Suprapubic skin (tissue), 4 donors: ENCODE measurements at regions not wholly inside any gene's neighbourhood (a gene's known extent, or its start where the extent isn't known, plus 50 kb on each side); places are given as distances from the start of the nearest gene placed in this dataset.

ENCODE experiments used
- CTCF ChIP-seq, 2 donors: fragments of 200-600 bp in 1 of 2; fragments of 450-650 bp in 1 of 2; sonication (generic) in 1 of 2; IDR thresholded peaks; one replicate each; pipeline ENCODE4 v1.5.1; 2016 to 2019; ENCODE audit warnings: antibody characterized with exemption in 2 of 2, mild to moderate bottlenecking in 1 of 2, moderate library complexity in 1 of 2
- EP300 ChIP-seq: sonication (generic); formaldehyde crosslinking; IDR thresholded peaks from one replicate; pipeline ENCODE4 v1.6.1; 2017; ENCODE audit warnings: antibody characterized with exemption
- POLR2A ChIP-seq, 2 donors: fragments of 450-650 bp; IDR thresholded peaks; one replicate each; pipeline ENCODE4 v1.6.1; 2017; ENCODE audit warnings: antibody characterized with exemption in 2 of 2, mild to moderate bottlenecking in 2 of 2, moderate library complexity in 2 of 2
- POLR2AphosphoS5 ChIP-seq, 3 donors: sonication (generic); formaldehyde crosslinking; IDR thresholded peaks; one replicate each; pipeline ENCODE4 v1.6.1; 2017; ENCODE audit warnings: antibody characterized with exemption in 3 of 3

DNA sequence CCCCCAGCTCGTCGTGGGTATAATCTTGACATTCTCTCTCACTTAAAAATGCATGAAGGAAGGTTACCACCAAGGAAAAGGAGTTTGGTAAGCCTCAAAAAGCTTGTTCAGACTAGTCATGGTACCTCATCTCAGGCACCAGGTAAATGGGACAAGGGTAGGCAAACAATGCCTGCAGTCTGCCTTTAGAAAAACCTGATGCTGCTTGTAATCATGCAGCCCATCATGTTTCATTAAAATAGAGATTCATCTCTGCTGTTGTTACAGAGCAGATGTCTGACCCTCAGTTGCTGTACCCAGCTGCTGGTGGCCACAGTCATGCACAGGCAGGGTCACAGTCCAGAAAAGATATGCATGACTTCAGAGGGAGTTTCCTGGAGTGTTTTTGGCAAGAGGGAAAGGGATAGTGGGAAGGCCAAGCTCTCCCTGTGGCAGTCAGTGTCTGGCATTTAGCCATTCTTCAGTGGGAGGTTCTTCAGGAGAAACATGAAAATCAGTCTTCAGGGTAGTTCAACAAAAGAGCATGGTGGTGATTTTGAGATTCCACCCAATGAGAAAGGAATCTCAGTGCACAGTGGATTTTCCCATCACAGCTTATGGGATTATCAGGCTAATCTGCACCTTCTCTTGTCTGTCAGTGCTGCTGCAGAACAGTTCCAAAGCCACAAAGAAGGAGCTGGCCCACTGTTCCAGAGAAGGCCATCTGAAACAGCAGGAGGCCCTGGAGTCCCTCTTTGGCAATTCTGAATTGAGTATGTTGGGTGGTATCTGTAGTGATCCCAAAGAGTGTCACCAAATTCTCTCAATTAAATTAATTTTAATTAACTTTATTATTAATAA lies 202.7 kb upstream of the FRMD6 start:
- TF ChIP-seq CTCF (IDR thresholded peaks at IDR 0.05) (no peak), EP300 (no peak), POLR2A (IDR thresholded peaks at IDR 0.05) (no peak), POLR2AphosphoS5 (IDR thresholded peaks at IDR 0.05) (no peak)
